ENCODE measurements at regions not wholly inside any gene's neighbourhood (a gene's known extent, or its start where the extent isn't known, plus 50 kb on each side); places are given as distances from the start of the nearest gene placed in this dataset.

DNA sequence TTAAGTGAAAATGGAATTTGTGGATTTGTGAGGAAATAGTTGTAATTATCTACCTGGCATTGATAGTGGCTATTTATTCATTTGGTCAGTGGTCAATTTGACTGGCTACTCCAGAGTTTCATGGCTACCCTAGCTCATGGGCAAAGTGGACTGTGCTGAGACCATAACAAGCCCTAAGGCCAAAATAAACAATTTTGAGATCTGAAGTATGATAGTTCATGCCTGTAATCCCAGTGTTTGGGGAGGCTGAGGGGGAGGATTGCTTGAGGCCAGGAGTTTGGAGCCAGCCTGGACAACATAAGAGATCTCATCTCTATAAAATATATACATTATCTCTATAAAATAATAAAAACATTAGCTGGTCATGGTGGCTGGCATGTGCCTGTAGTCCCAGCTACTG, 311.7 kb downstream of the HIVEP2 start:
- H3K9me3 ChIP-seq (ENCODE audit: control insufficient read depth, insufficient read depth, low read depth, low read length), result no peaks in the 10 kb centered on the region
- ChIA-PET POLR2A (no interaction called here), CTCF (interaction anchor here (0.5 kb wide), 1 partner anchor 553 kb away, joined by 4 read pairs; no protein-coding TSS in a partner anchor)
- no peak overlapping the region for H3K4me3 ChIP-seq (ENCODE audit: low read depth, low read length)
- no peak overlapping the region for H3K27ac ChIP-seq (ENCODE audit: extremely low read depth, low read depth, low read length)
- TF ChIP-seq ZNF548 (tag by site-specific recombination; IDR thresholded peaks at IDR 0.05) (no peak), ZNF214 (tag by site-specific recombination; IDR thresholded peaks at IDR 0.05; ENCODE audit: borderline replicate concordance) (no peak), ZNF146 (tag by site-specific recombination; IDR thresholded peaks at IDR 0.05) (no peak), ZNF626 (tag by site-specific recombination; IDR thresholded peaks at IDR 0.05) (no peak), GFI1B (tag by site-specific recombination; IDR thresholded peaks at IDR 0.05) (no peak), GLI2 (tag by site-specific recombination; IDR thresholded peaks at IDR 0.05; ENCODE audit: borderline replicate concordance, low read depth) (no peak), ZNF585B (tag by site-specific recombination; IDR thresholded peaks at IDR 0.05) (no peak), ZNF48 (tag by site-specific recombination; IDR thresholded peaks at IDR 0.05) (no peak), ZNF37A (tag by site-specific recombination; IDR thresholded peaks at IDR 0.05) (no peak), ZNF341 (tag by site-specific recombination; IDR thresholded peaks at IDR 0.05; ENCODE audit: low read depth) (no peak), ZNF23 (tag by site-specific recombination; IDR thresholded peaks at IDR 0.05; ENCODE audit: borderline replicate concordance) (no peak), ZNF701 (tag by site-specific recombination; IDR thresholded peaks at IDR 0.05) (no peak), ZNF624 (tag by site-specific recombination; IDR thresholded peaks at IDR 0.05) (no peak), ZNF223 (tag by site-specific recombination; IDR thresholded peaks at IDR 0.05) (no peak)
- TF ChIP-seq, protein P1, sequence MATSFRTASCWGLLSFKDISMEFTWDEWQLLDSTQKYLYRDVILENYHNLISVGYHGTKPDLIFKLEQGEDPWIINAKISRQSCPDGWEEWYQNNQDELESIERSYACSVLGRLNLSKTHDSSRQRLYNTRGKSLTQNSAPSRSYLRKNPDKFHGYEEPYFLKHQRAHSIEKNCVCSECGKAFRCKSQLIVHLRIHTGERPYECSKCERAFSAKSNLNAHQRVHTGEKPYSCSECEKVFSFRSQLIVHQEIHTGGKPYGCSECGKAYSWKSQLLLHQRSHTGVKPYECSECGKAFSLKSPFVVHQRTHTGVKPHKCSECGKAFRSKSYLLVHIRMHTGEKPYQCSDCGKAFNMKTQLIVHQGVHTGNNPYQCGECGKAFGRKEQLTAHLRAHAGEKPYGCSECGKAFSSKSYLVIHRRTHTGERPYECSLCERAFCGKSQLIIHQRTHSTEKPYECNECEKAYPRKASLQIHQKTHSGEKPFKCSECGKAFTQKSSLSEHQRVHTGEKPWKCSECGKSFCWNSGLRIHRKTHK (tag by site-specific recombination; IDR thresholded peaks at IDR 0.05), result no peak
- TF ChIP-seq, protein P2, sequence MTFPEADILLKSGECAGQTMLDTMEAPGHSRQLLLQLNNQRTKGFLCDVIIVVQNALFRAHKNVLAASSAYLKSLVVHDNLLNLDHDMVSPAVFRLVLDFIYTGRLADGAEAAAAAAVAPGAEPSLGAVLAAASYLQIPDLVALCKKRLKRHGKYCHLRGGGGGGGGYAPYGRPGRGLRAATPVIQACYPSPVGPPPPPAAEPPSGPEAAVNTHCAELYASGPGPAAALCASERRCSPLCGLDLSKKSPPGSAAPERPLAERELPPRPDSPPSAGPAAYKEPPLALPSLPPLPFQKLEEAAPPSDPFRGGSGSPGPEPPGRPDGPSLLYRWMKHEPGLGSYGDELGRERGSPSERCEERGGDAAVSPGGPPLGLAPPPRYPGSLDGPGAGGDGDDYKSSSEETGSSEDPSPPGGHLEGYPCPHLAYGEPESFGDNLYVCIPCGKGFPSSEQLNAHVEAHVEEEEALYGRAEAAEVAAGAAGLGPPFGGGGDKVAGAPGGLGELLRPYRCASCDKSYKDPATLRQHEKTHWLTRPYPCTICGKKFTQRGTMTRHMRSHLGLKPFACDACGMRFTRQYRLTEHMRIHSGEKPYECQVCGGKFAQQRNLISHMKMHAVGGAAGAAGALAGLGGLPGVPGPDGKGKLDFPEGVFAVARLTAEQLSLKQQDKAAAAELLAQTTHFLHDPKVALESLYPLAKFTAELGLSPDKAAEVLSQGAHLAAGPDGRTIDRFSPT (tag by site-specific recombination; IDR thresholded peaks at IDR 0.05), result no peak
- TF ChIP-seq, protein P3, sequence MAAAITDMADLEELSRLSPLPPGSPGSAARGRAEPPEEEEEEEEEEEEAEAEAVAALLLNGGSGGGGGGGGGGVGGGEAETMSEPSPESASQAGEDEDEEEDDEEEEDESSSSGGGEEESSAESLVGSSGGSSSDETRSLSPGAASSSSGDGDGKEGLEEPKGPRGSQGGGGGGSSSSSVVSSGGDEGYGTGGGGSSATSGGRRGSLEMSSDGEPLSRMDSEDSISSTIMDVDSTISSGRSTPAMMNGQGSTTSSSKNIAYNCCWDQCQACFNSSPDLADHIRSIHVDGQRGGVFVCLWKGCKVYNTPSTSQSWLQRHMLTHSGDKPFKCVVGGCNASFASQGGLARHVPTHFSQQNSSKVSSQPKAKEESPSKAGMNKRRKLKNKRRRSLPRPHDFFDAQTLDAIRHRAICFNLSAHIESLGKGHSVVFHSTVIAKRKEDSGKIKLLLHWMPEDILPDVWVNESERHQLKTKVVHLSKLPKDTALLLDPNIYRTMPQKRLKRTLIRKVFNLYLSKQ (tag by site-specific recombination; IDR thresholded peaks at IDR 0.05; ENCODE audit: borderline replicate concordance), result no peak
- TF ChIP-seq, protein P4, sequence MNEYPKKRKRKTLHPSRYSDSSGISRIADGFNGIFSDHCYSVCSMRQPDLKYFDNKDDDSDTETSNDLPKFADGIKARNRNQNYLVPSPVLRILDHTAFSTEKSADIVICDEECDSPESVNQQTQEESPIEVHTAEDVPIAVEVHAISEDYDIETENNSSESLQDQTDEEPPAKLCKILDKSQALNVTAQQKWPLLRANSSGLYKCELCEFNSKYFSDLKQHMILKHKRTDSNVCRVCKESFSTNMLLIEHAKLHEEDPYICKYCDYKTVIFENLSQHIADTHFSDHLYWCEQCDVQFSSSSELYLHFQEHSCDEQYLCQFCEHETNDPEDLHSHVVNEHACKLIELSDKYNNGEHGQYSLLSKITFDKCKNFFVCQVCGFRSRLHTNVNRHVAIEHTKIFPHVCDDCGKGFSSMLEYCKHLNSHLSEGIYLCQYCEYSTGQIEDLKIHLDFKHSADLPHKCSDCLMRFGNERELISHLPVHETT (tag by site-specific recombination; IDR thresholded peaks at IDR 0.05), result no peak
- TF ChIP-seq, protein P5, sequence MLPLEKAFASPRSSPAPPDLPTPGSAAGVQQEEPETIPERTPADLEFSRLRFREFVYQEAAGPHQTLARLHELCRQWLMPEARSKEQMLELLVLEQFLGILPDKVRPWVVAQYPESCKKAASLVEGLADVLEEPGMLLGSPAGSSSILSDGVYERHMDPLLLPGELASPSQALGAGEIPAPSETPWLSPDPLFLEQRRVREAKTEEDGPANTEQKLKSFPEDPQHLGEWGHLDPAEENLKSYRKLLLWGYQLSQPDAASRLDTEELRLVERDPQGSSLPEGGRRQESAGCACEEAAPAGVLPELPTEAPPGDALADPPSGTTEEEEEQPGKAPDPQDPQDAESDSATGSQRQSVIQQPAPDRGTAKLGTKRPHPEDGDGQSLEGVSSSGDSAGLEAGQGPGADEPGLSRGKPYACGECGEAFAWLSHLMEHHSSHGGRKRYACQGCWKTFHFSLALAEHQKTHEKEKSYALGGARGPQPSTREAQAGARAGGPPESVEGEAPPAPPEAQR (tag by site-specific recombination; IDR thresholded peaks at IDR 0.05), result no peak
- TF ChIP-seq, protein P6, sequence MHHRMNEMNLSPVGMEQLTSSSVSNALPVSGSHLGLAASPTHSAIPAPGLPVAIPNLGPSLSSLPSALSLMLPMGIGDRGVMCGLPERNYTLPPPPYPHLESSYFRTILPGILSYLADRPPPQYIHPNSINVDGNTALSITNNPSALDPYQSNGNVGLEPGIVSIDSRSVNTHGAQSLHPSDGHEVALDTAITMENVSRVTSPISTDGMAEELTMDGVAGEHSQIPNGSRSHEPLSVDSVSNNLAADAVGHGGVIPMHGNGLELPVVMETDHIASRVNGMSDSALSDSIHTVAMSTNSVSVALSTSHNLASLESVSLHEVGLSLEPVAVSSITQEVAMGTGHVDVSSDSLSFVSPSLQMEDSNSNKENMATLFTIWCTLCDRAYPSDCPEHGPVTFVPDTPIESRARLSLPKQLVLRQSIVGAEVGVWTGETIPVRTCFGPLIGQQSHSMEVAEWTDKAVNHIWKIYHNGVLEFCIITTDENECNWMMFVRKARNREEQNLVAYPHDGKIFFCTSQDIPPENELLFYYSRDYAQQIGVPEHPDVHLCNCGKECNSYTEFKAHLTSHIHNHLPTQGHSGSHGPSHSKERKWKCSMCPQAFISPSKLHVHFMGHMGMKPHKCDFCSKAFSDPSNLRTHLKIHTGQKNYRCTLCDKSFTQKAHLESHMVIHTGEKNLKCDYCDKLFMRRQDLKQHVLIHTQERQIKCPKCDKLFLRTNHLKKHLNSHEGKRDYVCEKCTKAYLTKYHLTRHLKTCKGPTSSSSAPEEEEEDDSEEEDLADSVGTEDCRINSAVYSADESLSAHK (tag by site-specific recombination; IDR thresholded peaks at IDR 0.05), result no peak
- H3K4me1 ChIP-seq (ENCODE audit: control insufficient read depth, insufficient read depth, low read length), result no peaks in the 10 kb centered on the region
- no peaks in the 10 kb centered on the region for H3K36me3 ChIP-seq (ENCODE audit: control insufficient read depth in 2 of 2, insufficient read depth in 1 of 2, low read length in 2 of 2)

Measured in HEK293 (cell line).